RKO (cell line): ENCODE measurements at regions not wholly inside any gene's neighbourhood (a gene's known extent, or its start where the extent isn't known, plus 50 kb on each side); places are given as distances from the start of the nearest gene placed in this dataset.

Experiments
- DNase-seq: peaks from one replicate; pipeline ENCODE4 v3.0.0-alpha.2; 2016; ENCODE audit warnings: low spot score

DNA sequence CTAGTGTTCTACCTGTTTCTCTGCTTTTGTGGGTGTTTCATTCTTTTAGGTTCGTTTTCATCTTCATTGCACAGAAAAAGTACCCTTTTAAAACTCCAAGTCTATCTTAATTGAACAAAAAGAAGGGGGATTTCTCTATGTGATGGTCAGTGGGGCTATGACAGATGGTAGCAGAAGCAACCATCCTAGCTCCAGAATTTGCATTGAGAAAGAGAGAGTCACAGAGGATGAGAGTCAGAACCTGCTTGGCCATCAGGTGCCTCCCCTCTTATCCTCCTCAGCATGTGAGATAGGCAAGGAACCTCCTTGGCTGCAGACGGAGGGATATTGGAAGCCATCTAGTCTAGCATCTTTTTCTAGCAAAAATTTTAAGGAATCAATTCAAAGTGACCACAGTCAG lies 398.0 kb upstream of the DCC start:
- DNase-seq = no peak

DNA sequence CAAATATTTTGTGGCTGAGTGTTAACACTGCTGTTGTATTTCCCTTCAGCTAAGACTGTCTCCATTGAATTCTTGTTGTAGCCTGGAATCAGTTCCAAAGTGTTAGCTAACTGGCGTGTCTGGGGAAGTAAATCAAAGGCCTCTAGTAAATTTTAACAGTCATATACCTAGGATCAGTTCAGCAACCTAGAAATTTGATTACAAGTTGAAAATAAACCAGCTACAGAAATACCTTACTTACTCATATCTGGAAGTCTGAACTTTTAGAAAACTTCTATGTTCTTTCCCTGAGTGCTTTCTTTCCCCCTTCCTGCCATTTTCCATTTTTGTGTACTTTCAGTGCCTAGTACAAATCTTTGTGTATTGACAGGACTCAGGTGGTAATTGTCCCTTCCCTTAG lies 396.7 kb upstream of the DCC start:
- DNase-seq = no peak

DNA sequence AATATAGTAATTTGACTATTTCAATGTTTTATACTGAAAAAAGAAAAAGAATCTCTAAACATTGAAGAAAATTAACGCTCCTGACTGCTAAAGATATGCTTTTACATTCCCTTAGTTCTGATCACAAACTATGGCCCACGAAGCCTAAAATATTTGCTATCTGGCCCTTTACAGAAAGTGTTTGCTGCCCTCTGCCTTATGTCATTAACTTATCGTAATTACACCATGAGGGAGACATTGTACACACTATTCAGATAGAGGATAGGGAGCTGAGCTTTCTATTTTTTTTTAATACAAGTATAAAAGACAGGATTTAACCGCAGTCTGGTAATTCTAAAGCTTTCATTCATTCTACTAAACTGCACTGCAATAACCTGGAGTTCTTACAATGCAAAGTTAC lies 393.1 kb upstream of the DCC start:
- peak; percentile 0 for DNase-seq

DNA sequence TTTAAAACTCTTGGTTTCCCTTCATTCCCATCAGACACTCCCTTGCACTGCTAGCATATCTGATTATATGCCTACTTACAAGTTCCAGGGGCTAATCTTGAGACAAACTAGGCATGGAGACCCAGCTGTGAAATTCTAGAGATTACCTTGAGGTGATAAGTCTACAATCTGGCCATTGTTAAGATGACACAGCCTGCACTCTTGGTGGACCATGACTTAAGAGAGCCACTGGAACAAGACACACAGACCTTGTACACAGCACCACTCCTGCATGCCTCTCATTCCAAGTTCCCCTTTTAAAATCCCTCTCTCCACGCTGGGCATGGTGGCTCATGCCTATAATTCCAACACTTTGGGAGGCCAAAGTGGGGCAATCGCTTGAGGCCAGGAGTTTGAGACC lies 387.2 kb upstream of the DCC start:
- DNase-seq = no peak

DNA sequence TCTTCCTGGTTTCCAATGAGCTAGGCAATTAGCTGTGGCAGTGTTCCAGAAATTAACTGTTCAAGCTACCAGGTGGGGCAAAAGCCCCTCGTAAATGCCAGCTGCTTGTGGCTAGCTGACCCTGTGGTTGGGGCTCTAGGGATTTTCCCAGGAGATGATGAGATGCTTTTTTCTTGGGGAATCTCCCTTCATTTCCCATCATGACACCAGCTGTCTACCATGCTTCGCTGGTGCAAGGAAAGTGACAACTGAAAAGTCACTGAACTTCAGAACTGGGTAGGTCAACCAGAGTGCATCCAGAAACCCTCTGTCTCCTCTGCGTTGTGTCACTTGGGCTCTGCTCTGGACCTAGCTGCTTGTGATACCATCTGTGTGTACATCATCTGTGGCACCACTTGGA lies 386.5 kb upstream of the DCC start:
- DNase-seq = no peak

DNA sequence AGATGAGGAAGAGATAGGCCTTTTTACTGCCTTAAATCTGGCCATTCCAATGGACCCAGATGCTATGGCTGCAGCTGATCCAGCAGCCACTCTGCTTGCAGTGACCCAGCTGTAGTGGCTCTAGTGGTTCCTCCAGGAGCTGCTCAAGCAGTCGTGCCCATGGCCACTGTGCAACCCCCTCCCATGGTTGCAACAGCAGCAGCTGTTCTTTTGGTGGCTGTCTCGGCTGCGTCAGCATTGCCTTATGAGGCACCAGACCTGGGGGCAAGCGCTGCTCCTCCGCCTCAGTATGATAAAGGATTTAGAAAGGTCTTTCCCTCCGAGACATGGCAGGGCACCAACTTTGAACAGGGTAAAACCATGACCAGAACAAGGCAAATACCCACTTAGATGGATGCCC lies 384.9 kb upstream of the DCC start:
- DNase-seq = no peak

DNA sequence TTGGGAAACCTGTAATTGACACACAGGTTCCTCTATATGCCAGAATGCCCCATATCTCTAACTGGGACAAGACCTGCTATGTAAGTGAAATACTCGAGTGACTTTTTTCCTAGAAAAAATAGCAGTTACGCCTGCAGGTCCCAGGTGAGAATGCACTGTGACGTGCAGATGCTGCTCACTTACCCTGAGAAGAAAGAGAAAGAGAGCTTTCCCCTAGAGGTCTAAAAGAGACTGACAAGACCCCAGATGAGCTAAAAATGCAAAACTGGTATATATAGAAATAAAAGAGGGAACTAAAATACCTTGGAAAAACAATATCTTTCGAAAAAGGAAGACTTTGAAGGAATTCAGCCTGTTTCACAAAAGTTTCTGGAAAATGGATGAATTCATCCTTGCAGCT lies 383.0 kb upstream of the DCC start:
- DNase-seq = no peak

DNA sequence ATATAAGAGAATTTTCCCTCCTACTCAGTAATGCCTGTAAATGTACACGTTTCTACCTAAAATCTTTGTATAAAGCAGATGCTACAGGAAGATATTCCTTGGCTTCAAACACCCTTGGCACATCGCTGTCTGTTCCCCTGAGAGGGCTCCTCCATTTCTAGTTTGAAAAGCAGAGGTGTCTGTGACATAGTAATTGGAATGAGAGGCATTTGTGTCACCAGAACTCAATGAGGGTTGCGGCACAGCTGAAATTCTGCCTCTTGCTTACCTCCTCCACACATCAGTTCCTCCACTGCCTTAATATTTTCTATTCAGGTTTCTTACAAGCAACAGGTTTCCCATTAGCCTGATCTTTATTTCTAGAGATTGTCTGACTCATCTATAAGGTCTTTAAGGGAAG lies 359.9 kb upstream of the DCC start:
- no peak for DNase-seq

DNA sequence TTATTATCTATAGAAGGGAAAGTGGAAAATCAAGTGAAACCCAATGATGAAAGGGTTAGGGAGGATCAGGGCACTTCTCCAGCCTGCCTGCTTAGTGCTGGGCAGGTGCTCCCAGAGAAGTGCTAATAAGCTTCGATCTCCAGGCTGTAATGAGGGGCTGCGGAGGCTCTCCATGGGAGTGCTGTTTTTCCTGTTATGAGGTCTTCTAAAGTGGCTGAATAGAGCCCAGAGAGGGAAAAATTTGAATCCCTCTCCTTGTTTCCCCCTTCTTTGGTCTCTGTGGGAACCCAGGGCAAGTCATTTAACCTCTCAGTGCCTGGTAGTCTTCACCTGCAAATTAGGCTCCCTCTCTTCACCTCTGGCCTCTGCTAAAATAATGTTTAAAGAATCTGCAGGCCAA lies 351.7 kb upstream of the DCC start:
- no peak for DNase-seq

DNA sequence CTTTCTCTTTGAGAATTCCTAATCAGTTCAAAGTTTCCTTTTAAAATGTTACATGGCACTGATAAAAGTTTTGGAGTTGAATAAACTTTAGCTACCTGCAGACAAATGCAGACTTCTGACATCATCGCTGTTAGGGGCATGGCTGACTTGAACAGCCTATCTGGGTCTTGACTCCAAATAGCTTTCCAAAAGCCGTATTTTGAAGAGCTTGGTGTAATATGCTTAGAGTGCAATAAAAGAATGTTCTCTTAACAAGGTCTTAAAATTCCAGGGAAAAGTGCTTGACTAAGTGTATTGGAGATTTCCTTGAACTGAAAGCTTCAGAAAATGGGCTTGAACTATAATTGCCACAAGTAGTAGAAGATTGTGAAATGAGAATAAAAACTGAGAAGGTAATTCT lies 342.9 kb upstream of the DCC start:
- DNase-seq = no peak

DNA sequence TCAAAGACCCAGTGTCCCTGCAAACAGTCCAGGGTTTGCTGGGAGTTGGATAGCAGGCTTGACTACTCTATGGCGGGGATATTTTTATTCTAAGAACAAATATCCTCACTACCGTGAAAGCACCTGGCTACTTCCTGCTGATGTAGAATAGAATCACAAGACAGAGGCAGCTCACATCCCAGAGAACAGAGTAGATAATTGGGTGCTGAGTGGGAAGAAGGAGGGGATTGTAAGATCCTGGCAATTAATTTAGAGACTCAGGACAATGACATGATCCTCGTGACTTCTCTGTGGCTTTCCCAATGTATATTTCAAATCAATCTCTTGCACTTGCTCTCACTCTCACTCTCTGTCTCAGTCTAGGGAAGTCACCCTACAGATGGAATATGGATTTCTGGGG lies 341.9 kb upstream of the DCC start:
- DNase-seq = no peak

DNA sequence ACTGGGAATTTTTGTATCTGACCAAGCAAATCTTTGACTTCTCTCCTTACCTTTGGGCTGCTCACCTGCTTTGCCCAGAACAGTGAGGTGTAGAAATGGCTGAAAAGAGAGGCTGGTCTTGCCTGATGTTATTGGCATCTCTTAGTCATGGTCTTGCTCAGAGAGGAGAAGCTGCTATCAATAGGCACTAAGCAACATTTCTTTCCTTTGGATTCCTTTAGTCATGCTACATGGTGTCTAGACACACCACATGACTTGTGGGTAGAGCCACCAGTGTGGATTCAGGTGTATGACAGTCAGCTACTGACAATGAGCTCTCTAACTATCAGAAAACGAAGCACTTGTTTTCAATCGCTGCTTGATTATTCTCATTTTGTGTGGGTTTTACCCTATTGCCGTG lies 341.3 kb upstream of the DCC start:
- no peak for DNase-seq

DNA sequence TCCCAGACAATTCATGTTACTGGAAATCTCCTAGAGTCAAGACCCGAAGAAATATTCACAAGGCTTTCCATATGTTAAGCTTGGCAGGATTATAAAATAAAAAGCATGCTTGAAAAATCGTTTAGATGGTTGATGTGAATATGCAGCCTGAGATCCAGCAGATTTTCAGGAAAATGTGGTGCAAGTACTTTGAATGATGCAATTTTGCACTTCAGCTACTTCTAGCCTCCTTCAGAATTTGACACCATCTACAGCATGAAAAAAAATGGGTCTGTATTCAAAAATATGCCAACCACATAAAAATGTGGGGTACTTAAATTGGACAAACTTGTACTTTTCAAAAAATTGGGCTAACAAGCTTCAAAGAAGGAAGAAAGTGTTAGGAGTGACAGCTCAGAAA lies 340.6 kb upstream of the DCC start:
- no peak for DNase-seq

DNA sequence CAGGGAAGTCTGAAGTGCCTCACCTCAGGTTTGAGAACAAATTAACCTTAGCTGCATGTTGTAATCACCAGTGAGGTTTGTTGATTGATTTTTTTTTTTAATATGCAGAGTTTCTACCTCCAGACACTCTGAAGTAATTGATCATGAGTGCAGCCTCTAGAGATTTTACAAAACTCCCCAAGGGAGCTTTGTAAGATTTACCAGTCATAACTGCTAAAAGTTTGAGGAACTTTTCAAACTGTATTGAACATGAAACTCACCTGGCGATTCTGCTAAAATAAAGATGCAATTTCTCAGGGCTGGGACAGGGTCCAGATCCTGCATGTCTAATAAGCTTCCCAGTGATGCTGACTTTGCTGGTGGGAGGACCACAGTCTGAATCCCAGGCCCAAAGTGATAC lies 339.6 kb upstream of the DCC start:
- DNase-seq = no peak

DNA sequence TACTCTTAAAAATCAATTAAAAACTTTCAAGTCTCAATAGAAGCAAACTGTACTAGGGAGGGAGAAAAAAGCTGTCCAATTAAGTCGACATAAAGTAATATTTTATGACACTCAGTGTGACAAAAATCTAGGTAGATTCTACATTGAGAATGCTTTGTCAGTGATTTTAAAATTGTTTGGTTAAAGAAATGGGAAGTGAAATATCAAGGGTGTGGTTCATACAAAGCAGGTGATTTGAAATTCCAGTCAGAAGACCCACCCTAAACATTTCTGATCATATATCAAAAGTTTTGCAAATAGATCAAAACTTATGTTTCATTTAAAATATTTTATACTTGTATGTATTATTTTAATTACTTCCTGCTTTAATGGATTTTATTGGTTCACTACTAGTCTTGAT lies 338.9 kb upstream of the DCC start:
- DNase-seq = no peak

DNA sequence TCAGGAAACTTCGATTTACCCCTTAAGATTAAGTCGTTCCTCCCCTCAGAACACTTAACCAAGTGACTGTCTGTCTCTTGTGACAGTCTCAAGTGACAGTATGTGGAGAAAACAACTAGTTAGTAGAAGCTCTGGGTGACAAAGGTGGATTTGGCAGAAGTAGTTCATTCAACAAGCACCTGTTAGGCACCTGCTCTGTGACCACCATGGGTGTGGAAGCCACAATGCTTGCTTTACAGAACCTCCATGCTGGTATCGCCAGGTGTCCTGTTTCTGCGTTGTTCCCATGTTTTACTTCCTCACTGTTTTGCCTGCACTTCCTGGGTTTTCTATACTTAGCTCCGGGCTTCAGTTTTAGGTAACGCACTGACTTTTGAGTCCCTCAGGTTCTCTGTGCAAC lies 337.4 kb upstream of the DCC start:
- no peak for DNase-seq

DNA sequence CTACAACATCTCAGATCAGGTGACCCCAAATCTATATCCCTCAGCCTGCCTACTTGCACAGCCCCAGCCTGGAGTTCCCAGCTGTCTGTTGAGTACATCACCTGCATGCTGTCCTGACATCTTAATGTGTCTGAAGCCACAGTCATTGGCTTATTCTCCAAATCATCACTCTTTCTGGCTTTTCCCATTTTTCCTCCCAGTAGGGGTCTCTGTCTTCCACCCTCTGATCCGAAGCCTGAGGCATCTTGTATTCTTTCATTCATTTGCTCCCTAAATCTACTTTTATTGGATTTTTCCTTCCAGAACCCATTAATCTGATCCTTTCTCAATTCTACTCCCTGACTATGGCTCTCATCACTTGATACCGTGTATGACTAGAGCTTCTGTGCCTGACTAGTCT lies 332.9 kb upstream of the DCC start:
- no peak for DNase-seq

DNA sequence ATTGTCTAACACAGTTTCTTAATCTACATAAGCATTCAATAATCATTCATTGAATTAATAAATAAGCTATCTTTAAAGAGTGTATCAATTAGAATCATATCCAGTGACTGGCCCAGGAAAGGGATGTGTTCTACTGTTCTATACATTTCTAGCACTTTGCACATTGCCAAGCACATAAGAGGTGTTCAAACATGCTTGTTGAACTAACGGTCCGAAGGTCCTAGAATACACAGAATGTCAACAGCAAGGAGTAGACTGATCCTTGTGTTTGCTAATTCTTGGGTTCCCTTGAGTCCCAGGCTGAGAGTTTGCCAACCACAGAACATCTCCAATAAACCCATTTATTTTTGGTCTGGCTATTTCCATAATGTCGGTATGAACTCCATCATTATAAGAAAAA lies 331.7 kb upstream of the DCC start:
- DNase-seq = no peak

DNA sequence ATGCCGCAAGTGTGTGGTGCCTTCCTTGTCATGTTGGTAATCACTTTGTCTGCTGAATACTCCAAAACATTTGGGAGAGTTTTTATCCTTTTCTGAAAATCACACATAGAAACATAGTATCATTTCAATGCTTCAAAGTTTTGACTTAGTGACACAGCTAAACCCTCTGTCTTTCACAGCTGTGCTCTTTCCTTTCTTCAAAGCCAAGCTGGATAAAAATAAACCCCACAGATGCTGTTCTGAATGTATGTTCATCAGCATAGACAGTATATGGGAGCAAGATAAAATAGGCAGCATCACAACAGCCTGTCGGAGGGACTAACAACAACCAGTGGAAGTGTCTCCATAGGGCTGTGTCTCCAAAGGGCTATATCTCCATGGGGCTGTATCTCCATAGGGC lies 331.3 kb upstream of the DCC start:
- DNase-seq = no peak

DNA sequence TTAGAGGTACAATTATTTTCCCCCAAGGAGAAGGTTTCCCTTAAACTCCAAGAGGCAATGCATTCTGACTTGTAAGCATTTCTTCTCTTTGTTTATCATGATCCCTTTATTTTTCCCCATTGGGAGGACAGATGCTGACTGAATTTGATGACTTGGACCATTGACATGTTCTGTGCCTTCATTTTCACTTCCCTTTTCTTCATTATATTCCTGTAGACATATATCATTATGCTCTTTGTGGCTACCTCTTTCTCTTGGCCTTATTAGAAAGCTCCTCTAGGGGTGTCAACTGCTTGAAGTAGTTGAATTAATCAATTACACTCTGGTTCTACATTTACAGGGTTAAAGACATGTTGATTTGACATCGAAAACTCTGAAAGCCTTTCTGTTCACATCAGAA lies 330.0 kb upstream of the DCC start:
- no peak for DNase-seq

DNA sequence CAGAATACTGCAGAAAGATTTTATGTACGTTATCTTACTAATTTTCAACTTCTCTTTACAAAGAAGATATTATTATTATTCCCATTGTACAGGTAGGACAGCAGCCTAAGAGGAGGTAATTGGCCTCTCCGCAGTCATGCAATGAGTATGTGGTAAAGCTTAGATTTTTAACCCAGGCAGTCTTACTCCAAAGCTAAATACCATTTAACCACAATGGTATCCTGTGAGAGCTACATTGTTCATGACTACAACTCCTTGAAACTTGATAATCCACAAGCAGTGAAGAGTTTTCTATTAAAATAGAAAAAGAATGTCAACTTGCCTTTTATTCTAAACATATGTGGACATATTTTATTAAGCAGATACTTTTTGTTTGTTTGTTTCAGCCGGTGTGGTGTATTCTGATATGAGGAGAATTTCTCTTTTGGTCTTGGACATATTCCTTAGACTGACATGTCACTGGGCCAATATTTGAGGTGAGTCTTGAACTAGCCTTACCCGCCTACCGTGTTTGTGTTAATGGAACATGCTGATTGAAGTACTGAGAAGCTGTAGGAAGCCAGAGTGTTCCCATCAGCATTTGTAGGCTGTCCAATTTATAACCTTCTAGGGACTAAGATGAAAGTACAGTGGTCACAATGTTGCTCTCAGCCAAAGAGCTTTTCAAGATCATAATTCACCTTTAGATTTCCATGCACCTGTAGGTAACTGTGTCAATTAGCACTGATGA lies 293.9 kb upstream of the DCC start:
- no peak for DNase-seq

DNA sequence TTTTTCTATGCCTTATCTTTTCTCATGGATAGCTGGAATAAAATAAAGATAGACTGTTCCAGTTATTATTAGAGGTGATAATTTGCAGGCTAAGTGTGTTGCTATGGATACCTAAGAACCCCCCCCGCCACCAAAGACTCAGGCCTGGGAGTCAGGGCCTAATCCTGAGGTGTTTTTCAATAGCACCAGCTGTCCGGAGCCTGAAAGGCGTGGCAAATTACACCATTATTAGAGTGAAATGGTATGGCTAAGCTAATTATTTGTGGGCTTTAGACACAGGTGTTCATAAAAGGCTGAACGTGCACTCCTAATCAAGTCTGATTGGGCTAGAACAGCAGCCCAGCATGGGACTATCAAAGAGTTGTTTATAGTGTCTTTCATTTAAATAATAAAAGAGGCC lies 293.2 kb upstream of the DCC start:
- DNase-seq = no peak

DNA sequence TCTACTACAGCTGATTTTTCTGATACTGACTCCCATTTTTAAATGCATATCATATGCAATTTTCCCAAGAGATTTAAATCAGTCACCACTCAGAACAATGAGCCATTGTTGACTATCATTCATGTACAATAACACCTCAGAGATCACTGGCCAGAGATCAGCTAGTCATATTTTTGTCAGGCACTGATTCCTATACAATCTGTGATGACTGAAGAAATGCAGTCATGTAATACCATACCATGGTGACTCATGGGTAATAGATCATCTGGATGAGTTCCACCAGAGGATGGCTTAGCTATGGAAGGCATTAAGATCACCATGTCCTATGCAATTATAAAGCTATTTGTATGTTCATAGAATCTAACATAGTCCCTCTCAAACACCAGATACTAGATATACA lies 285.7 kb upstream of the DCC start:
- DNase-seq = peak; percentile 13

DNA sequence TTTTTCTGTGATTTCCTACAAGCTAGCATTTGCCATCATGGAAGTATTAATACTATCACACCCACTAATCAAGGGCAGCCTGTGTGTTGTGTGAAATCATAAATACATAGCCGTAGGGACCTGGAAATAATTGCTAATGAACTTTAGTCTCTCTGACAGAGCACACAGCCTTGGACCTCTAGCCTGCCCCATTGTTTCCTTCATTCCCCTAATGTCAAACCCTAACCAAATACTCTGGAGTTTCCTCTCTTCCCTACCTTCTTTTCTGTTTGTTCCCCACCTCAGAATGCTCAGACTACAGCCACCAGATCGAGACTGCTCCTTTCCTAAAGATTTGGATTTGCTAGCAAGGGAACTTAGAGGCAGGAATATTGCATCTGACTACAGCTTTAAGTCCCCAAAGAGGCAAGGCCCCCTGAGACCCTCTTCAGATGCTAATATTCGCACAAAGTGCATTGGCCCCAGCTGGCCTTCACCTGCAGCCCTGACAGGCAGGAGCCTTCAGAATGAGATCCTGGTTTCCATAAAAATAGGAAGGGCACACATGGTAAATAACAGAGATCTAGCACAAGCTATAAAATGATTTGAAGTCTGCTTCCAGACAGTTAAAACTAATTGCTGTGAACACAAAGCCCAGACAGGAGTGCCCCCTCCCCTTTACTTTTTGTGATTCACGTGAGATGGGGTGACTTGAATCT lies 279.2 kb upstream of the DCC start:
- no peak for DNase-seq
